Common myeloid progenitor, CD34-positive (primary cell): ENCODE measurements at regions not wholly inside any gene's neighbourhood (a gene's known extent, or its start where the extent isn't known, plus 50 kb on each side); places are given as distances from the start of the nearest gene placed in this dataset.

Source experiments
- CTCF ChIA-PET: fragments of 350-600 bp; sonication (Branson Sonifier 250); formaldehyde crosslinking; loops from one replicate; lab custom pipeline; 2021; ENCODE audit warnings: antibody characterized with exemption; lab: Charles Lee
- POLR2A ChIA-PET: fragments of 350-600 bp; sonication (Branson Sonifier 250); formaldehyde crosslinking; loops from one replicate; lab custom pipeline; 2021; ENCODE audit warnings: antibody characterized with exemption; lab: Charles Lee
- DNase-seq, 3 donors: peaks; one replicate each; pipeline versions ENCODE4 v3.0.0 to v3.0.0-alpha.2; 2013
- H3K27ac ChIP-seq, 2 experiments: 1 replicate in 1 of 2; 2 replicates in 1 of 2; pipeline ENCODE4 v1.7.0; 2013; ENCODE audit warnings: inconsistent platforms in 2 of 2, low read length in 2 of 2, mild to moderate bottlenecking in 2 of 2, low read depth in 1 of 2, moderate library complexity in 1 of 2; ENCODE audit not compliant: severe bottlenecking in 2 of 2, insufficient read depth in 1 of 2, poor library complexity in 1 of 2
- H3K27me3 ChIP-seq, 5 experiments: replicated peaks in 2 of 5; 1 replicate in 3 of 5; 2 replicates in 2 of 5; pipeline versions ENCODE4 v1.6.1 to v1.7.0; 2013; ENCODE audit warnings: low read length in 4 of 5, mild to moderate bottlenecking in 2 of 5, moderate library complexity in 2 of 5, inconsistent platforms in 1 of 5; ENCODE audit not compliant: insufficient read depth in 5 of 5, control insufficient read depth in 4 of 5
- H3K36me3 ChIP-seq, 4 experiments: 1 replicate in 2 of 4; 2 replicates in 2 of 4; pipeline versions ENCODE4 v1.6.1 to v1.7.0; 2013; ENCODE audit warnings: low read length in 3 of 4, control low read depth in 1 of 4, mild to moderate bottlenecking in 1 of 4; ENCODE audit not compliant: control insufficient read depth in 4 of 4, insufficient read depth in 4 of 4
- H3K4me1 ChIP-seq, 4 experiments: 1 replicate in 3 of 4; 2 replicates in 1 of 4; pipeline versions ENCODE4 v1.6.1 to v1.7.1; 2013; ENCODE audit warnings: low read length in 3 of 4, mild to moderate bottlenecking in 3 of 4, control low read depth in 1 of 4, inconsistent platforms in 1 of 4, moderate library complexity in 1 of 4; ENCODE audit not compliant: control insufficient read depth in 4 of 4, insufficient read depth in 4 of 4; ENCODE audit errors: control extremely low read depth in 1 of 4
- H3K4me3 ChIP-seq, 7 experiments: 1 replicate in 4 of 7; 2 replicates in 3 of 7; pipeline versions ENCODE4 v1.5.1 to v1.7.0; 2013; ENCODE audit warnings: mild to moderate bottlenecking in 7 of 7, low read length in 6 of 7, moderate library complexity in 6 of 7, inconsistent platforms in 2 of 7, low read depth in 2 of 7, control low read depth in 1 of 7; ENCODE audit not compliant: insufficient read depth in 4 of 7, control insufficient read depth in 1 of 7; ENCODE audit errors: extremely low read depth in 1 of 7
- H3K9me3 ChIP-seq, 5 experiments: 1 replicate in 4 of 5; 2 replicates in 1 of 5; pipeline versions ENCODE4 v1.6.1 to v1.7.1; 2013; ENCODE audit warnings: low read length in 4 of 5, mild to moderate bottlenecking in 2 of 5, inconsistent platforms in 1 of 5, low read depth in 1 of 5, moderate library complexity in 1 of 5; ENCODE audit not compliant: control insufficient read depth in 4 of 5, insufficient read depth in 2 of 5; ENCODE audit errors: control extremely low read depth in 1 of 5
- WGBS: methylation state at CpG from one replicate; pipeline ENCODE4 v1.1.5; 2013; ENCODE audit not compliant: insufficient coverage; 5-methylcytosine and 5-hydroxymethylcytosine counted together

DNA sequence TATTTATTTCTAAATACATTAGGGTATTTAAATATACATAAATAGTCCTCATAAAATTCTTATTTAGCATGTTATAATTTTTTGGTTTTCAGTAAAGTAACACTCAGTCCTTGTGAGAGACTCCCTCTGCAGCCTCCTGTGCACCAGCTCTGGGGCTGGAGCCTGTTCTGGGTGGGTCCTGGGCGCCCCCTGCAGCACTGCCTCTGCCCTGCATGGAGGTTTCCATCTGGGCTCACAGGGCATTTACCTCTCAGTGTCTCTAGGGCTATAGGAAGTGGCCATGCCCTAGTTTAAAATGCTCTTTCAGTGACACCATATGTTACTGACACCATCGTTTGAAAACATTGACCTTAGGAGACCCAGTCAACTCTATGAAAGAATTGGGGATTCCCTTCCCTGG lies 1155.2 kb downstream of the TMEM121 start:
- Histone ChIP-seq H3K27me3 (no peaks in the 10 kb centered on the region), H3K27ac (no peak overlapping the region), H3K4me1 (peaks cover 0 to 29% (median 22%) of the 10 kb centered on the region in 4 experiments), H3K36me3 (no peaks in the 10 kb centered on the region), H3K4me3 (no peak overlapping the region), H3K9me3 (no peaks in the 10 kb centered on the region)
- peak in 2 of 3 donors; percentile 31 to 48 for DNase-seq
- 66% methylated on average over 2 of the region's 2 CpGs for WGBS
- CTCF ChIA-PET = interaction anchor here (1.2 to 15.4 kb wide), 4 partner anchors 13 to 95 kb away, joined by 4 to 188 read pairs (median 6); no protein-coding TSS in a partner anchor
- POLR2A ChIA-PET = no interaction called here

DNA sequence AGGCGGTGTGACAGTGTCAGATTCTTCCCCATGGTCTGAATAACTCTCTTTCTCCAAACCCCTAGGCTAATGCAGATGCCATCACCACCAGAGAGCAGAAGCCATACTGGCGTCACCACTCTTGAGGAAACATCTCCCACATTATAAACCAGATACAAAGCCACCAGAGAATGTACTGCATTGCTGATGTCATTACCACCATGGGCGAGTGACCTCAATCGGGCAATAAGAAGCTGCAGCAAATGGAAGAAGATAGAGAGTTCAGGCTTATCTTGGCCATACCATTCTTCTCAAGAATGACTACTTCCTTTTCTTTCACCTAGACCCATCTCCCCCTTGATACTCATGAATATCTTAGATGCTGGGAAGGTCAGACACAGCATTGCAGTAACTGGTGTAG lies 1157.2 kb downstream of the TMEM121 start:
- H3K27me3 ChIP-seq = no peaks in the 10 kb centered on the region
- ChIA-PET CTCF (interaction anchor here (0.7 to 15.4 kb wide), 6 partner anchors 8 to 92 kb away, joined by 3 to 188 read pairs (median 4); no protein-coding TSS in a partner anchor), POLR2A (no interaction called here)
- H3K4me1 ChIP-seq = peaks cover 0 to 32% (median 25%) of the 10 kb centered on the region in 4 experiments
- peak in 2 of 3 donors; percentile 55 to 71 for DNase-seq
- H3K36me3 ChIP-seq = no peaks in the 10 kb centered on the region
- no peak overlapping the region for H3K27ac ChIP-seq
- no peak overlapping the region for H3K4me3 ChIP-seq
- WGBS = 100% methylated on average over 1 of the region's 4 CpGs
- H3K9me3 ChIP-seq = no peaks in the 10 kb centered on the region

GRCh38 chr14:106686533-106686932 lies 1160.2 kb downstream of the TMEM121 start:
- Histone ChIP-seq H3K9me3 (peaks cover 0 to under 1% (median 0%) of the 10 kb centered on the region in 5 experiments), H3K4me1 (peaks cover 0 to 8% (median 6%) of the 10 kb centered on the region in 4 experiments), H3K27me3 (no peaks in the 10 kb centered on the region), H3K27ac (no peak overlapping the region), H3K4me3 (no peak overlapping the region), H3K36me3 (no peaks in the 10 kb centered on the region)
- no peak for DNase-seq
- 100% methylated on average over 2 of the region's 5 CpGs for WGBS
- POLR2A ChIA-PET = no interaction called here
- CTCF ChIA-PET = no interaction called here

- Histone ChIP-seq H3K36me3 (no peaks in the 10 kb centered on the region), H3K4me1 (peaks cover 0 to 11% (median 9%) of the 10 kb centered on the region in 4 experiments), H3K4me3 (no peak overlapping the region), H3K27ac (no peak overlapping the region), H3K9me3 (peaks cover 0 to 7% (median 0%) of the 10 kb centered on the region in 5 experiments), H3K27me3 (no peaks in the 10 kb centered on the region)
- WGBS = 100% methylated on average over 1 of the region's 1 CpG
- DNase-seq = no peak
- CTCF ChIA-PET = interaction anchor here (0.7 to 5.8 kb wide), 6 partner anchors 12 to 71 kb away, joined by 3 to 47 read pairs (median 4); no protein-coding TSS in a partner anchor
- POLR2A ChIA-PET = no interaction called here
Measured at GRCh38 chr14:106690333-106690891, 1164.0 kb downstream of the TMEM121 start.

GRCh38 chr14:106691601-106692291 lies 1165.4 kb downstream of the TMEM121 start:
- Histone ChIP-seq H3K27ac (no peak overlapping the region), H3K4me3 (no peak overlapping the region), H3K36me3 (no peaks in the 10 kb centered on the region), H3K27me3 (no peaks in the 10 kb centered on the region), H3K9me3 (peaks cover 0 to 7% (median 0%) of the 10 kb centered on the region in 5 experiments), H3K4me1 (peaks cover 0 to 14% (median 7%) of the 10 kb centered on the region in 4 experiments)
- 64% methylated on average over 9 of the region's 13 CpGs for WGBS
- ChIA-PET POLR2A (no interaction called here), CTCF (interaction anchor here (1.0 to 5.8 kb wide), 6 partner anchors 14 to 72 kb away, joined by 3 to 47 read pairs (median 4); no protein-coding TSS in a partner anchor)
- DNase-seq = peak; percentile 77 to 84 (median 80)

DNA sequence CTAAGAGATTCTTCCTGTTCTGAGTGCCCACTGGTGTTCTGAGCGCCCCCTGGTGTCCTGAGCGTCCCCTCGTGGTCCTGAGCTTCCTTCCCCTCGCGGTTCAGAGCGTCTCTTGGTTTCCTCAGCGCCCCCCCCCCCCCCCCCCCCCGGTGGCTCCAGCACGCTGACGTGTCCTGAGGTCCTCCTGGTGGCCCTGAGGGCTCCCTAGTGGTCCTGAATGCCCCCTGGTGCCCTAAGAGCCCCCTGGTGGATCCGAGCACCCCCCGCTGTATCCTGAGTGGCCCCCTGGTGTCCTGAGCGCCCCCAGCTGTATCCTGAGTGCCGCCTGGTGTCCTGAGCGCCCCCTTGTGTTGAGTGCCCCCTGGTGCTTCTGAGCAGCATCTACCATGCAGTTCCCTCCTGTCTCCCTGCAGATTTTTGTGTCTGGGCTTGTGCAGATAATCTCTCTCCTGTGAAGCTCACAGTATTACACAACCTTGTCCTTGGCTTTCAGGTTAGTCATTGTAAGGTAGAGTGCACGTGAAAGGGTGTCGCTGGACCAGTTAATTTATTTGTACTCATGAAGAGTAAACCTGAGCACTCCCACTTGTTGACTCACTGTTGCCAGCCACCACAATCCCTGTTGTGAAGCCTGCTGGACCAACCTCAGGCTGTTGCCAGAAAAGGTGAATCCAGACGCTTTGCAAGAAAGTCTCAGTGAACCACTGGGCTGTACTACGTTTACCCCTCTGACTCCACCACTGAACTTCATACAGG lies 1168.4 kb downstream of the TMEM121 start:
- peaks cover 0 to 7% (median 0%) of the 10 kb centered on the region in 5 experiments for H3K9me3 ChIP-seq
- CTCF ChIA-PET = interaction anchor here (1.6 to 2.8 kb wide), 4 partner anchors 10 to 46 kb away, joined by 8 to 15 read pairs (median 12); no protein-coding TSS in a partner anchor
- POLR2A ChIA-PET = no interaction called here
- H3K36me3 ChIP-seq = no peaks in the 10 kb centered on the region
- WGBS = 100% methylated on average over 1 of the region's 19 CpGs
- no peak overlapping the region for H3K27ac ChIP-seq
- peak overlapping the region in 2 of 7 experiments; percentile 4 to 28 for H3K4me3 ChIP-seq
- DNase-seq = peak; percentile 89 to 94 (median 93)
- peaks cover 2 to 16% (median 9%) of the 10 kb centered on the region in 4 experiments for H3K4me1 ChIP-seq
- no peaks in the 10 kb centered on the region for H3K27me3 ChIP-seq
